ENCODE measurements at regions not wholly inside any gene's neighbourhood (a gene's known extent, or its start where the extent isn't known, plus 50 kb on each side); places are given as distances from the start of the nearest gene placed in this dataset.
"Not testable (repeated sequence)": the region's sequence is repeated elsewhere in the genome, so short reads cannot be mapped to it uniquely, and the experiment has no call there.

- no peak for DNase-seq (ENCODE audit: low read depth)
Measured at GRCh38 chr14:35938770-35939169, 112.6 kb downstream of the BRMS1L start.

- DNase-seq (ENCODE audit: low read depth): no peak
Measured at GRCh38 chr14:35934499-35934898, 108.4 kb downstream of the BRMS1L start.

GRCh38 chr14:35932659-35933159, 106.6 kb downstream of the BRMS1L start:
- no peak for DNase-seq (ENCODE audit: low read depth)

- DNase-seq (ENCODE audit: low read depth): no peak
Measured at GRCh38 chr14:35932136-35932535, 106.0 kb downstream of the BRMS1L start.

GRCh38 chr14:35931346-35931745, 105.2 kb downstream of the BRMS1L start:
- DNase-seq (ENCODE audit: low read depth): no peak

GRCh38 chr14:35929186-35929585, 103.0 kb downstream of the BRMS1L start:
- DNase-seq (ENCODE audit: low read depth): no peak

GRCh38 chr14:35927727-35928126, 101.6 kb downstream of the BRMS1L start:
- no peak for DNase-seq (ENCODE audit: low read depth)

GRCh38 chr14:35925319-35925718, 99.2 kb downstream of the BRMS1L start:
- no peak for DNase-seq (ENCODE audit: low read depth)

- DNase-seq (ENCODE audit: low read depth): not testable (repeated sequence)
Measured at GRCh38 chr14:35922590-35922989, 96.5 kb downstream of the BRMS1L start.

GRCh38 chr14:35921745-35922144, 95.6 kb downstream of the BRMS1L start:
- DNase-seq (ENCODE audit: low read depth): no peak
